ENCODE measurements at regions not wholly inside any gene's neighbourhood (a gene's known extent, or its start where the extent isn't known, plus 50 kb on each side); places are given as distances from the start of the nearest gene placed in this dataset.

- no peak for TF ChIP-seq POLR2AphosphoS5 (IDR thresholded peaks at IDR 0.05)
- no peak for TF ChIP-seq EP300 (IDR thresholded peaks at IDR 0.05)
- TF ChIP-seq CTCF (IDR thresholded peaks at IDR 0.05) = no peak
These were observed 339.8 kb upstream of the ZEB2 start for GRCh38 chr2:144859716-144860115.

Data from sigmoid colon (tissue), 4 donors.